Fibroblast of peridontal ligament (primary cell): ENCODE measurements at regions not wholly inside any gene's neighbourhood (a gene's known extent, or its start where the extent isn't known, plus 50 kb on each side); places are given as distances from the start of the nearest gene placed in this dataset.
"Not testable (repeated sequence)": the region's sequence is repeated elsewhere in the genome, so short reads cannot be mapped to it uniquely, and the experiment has no call there.

ENCODE experiments used
- DNase-seq: peaks from one replicate; pipeline ENCODE4 v3.0.0-alpha.2; 2010; ENCODE audit errors: extremely low read depth

DNA sequence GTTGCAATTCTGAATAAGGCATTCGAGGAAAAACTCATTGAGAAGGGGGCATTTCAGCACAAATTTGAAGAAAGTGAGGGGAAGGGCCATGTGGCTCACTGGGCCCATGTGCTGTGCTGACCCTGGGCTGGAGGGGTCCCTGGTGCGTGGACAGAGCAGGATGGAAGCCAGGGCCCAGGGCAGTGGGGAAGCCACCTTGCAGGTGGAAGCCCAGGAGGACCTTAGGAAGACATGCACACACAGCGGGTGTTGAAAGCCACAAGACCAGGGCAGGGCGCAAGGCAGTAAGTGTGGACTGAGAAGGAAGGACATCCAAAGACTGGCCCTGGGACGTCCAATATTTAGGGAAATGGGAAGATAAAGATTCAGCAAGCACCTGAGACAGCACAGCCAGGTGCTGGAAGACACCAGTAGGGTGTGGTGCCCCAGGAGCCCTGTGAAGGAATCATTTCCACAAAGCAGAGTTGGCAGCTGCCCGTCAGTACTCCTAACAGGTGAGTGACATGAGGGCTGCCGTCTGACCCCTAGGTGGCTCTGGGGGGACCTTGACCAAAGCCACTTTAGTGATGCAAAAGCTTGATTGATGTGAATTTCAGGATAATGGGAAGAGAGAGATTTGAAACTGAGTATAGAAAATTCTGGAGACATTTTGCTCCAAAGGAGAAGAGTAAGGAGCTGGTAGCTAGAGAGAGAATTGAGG is 254.4 kb upstream of the EXOC2 start:
- DNase-seq: no peak

DNA sequence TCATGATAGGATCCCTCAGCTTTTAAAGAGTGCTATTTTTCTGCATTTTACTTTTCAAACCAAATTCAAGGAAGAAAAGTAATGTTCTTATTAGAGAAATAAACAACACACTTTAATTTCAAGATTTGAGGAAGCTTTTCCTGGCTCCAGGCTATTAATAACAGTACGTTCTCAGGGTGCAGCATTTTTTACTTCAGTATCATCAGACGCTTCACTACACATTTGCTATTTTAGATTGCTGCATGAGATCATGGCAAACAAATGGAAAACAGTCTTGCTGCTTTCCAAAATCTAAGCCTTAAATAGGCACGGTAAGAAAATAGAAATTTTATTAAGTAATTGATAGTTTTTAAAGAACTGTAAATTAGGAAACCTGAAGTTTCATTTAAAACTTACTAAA is 253.6 kb upstream of the EXOC2 start:
- DNase-seq: peak; percentile 62

DNA sequence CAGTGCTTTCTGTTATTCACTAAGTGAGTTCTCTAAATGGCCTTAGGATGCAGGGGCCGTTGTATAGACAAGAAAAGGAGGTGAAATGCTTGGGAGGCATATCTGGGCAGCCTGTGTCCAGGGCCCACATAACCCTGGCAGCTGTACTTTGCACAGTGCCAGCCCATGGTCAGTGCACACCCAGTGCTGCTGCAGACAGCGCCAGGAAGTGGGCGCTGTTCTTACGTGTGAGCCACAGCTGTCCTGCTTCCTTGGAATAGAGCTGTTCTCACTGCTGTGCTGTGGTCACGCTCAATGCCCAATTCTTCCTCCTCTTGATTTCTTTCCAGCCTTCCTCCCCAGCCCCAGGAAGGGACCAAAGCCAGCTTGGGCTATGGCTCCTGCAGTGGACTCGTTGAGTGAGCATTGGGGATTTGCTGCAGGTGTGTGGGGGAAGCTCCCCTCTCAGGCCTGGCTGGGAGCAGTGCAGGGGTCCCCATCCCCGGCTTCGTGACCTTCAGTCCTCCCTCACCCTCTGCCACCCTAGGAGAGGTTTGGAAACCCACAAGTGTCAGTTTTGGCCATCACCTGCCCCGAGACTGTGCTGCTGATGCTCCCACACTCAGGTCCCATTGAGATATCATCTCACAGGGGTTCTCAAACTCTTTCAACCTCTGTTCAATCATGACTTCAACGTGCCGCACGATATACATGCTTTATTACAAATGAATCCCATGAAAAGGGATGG is 246.8 kb upstream of the EXOC2 start:
- DNase-seq: no peak

DNA sequence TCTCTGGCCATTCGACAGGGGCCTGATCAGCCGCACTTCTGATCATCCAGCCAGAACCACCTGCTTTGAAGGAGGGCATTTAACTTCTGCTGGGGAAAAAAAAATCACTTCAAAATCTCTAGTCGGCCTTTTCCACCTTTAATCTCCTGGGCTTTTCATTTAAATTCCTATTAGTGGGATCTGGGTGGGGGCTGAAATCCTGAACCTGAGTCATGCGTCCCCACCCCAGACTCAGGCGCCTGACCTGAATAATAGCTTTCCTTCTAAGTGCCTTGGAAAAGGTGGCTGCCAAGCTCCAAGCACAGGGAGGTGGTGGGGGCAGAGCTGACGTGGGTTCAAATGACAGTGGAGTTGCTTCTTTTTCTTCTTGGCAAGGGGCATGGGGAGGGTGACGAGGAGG is 246.0 kb upstream of the EXOC2 start:
- no peak for DNase-seq

DNA sequence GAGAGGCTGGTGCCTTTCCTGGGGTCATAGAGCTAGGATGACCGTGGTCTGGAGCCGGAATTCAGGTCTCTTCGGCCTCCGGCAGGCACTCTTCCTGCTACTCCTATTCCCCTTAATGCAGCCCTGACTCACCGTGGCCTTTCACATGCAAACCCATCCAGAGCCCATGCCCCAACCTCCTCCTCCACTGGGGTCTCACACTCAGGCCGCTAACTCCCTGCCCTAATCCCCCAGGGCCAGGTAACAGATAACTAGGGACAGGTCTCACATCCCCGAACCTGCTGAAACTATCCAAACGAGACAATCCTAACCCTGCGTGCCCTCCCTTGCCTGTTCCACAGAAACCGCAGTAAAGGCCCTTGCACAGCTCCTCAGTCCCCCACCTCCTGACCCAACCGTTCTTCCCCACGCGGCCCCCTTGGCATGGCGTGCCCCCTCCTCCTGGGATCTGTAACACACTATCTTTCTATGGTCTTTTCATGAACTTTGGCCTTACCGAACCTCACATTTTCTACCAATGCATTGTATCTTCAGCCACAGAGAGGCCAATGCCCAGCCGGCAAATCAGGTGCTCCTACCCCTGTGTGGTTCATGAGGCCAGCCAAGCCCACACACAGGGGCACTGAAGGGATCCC is 245.4 kb upstream of the EXOC2 start:
- no peak for DNase-seq

DNA sequence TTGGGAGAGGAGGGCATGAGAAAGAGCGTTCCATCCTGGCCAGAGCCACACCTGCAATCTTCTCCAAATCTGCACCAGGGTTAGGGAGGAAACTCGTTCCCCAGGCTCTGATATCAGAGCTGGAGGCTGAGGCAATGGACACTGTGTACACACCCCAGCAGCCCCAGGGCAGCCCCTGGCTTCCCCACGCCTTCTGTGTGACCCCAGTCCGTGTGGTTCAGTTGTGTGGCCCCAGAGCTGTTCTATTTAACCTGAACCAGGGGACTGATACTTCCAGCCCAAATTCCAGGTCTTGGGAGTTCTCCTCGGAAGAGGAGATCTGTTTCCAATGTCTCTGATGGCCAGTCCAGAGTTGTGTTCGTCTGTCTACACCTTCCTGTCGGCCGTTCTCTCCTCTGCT is 242.6 kb upstream of the EXOC2 start:
- DNase-seq: no peak

DNA sequence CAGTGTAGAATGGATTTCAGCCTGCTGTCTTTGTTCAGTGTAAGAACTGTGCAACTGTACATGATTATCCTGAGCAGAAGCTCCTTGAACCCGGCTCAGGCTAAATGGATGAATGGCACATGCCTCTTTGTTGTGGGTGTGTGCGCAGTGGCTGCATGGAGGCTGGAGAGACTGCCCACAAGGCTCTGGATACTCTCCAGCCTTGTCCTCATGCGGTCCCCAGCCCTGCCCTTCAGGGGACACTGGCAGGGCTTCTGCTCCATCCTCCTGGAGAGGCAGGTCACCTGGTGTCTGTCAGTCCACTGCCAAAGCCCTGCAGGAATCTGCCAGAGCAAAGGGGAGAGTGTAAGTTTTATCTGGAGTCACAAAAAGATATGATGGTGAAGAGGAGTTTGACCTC is 241.7 kb upstream of the EXOC2 start:
- no peak for DNase-seq

DNA sequence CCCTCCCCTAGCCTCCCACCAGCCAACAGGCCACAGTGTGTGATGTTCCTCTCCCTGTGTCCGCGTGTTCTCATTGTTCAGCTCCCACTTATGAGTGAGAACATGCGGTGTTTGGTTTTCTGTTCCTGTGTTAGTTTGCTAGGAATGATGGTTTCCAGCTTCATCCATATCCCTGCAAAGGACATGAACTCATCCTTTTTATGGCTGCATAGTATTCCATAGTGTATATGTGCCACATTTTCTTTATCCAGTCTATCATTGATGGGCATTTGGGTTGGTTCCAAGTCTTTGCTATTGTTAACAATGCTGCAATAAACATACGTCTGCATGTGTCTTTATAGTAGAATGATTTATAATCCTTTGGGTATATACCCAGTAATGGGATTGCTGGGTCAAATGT is 239.0 kb upstream of the EXOC2 start:
- DNase-seq: not testable (repeated sequence)

DNA sequence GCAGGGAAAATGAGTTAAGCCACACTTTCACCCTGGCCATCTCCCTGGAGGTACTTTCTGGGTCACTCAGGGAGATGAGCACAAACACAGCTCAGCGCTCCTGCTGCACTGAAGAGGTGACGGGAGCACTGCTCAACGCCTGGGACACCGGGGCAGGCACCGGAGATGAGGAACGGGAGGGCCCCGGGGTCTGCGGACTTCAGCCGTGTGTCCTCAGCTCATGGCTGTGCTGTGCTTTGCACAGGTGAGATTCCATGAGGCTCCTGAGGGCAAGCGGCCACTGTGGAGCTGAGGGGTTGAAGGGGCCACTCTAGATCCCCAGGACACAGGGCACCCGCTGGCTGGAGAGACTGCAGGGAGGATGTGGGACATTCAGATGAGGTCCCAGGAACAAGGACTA is 234.2 kb upstream of the EXOC2 start:
- DNase-seq: no peak

DNA sequence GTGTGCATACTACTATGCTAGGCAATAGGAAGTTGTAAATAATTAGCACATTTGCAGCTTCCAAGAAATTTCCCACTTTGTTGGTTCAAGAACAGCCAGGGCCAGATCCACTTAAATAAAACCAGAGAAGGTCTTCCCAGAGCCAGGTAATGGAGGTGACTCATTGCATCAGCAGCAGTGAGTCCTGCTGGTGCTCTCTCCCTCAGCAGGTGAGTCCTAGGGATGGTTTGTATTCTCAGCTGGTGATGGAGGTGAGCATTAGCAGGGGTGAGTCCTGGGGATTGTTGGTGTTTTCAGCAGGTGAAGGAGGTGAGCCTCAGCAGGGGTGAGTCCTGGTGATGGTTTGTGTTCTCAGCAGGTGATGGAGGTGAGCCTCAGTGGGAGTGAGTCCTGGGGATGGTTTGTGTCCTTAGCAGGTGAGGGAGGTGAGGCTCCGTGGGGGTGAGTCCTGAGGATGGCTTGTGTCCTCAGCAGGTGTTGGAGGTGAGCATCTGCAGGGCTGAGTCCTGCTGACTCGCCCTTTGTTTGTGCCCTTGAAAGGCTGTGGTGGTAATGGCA is 232.8 kb upstream of the EXOC2 start:
- DNase-seq: no peak

DNA sequence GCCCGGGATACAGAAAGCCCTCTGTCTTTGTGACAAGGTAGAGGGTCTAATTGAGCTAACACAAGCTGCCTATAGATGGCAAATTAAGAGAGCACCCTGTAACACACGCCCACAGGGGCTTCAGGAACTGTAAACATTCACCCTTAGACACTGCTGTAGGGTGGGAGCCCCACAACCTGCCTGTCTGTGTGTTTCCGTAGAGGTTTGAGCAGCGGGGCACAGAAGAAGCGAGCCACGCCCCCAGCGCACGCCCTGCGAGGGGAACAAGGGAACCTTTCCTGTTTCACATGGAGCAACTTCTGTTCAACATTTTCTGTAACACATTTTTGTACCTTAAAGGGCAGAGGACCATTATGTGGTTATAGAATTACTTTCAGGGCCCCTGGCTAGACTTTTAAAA is 231.7 kb upstream of the EXOC2 start:
- DNase-seq: no peak

DNA sequence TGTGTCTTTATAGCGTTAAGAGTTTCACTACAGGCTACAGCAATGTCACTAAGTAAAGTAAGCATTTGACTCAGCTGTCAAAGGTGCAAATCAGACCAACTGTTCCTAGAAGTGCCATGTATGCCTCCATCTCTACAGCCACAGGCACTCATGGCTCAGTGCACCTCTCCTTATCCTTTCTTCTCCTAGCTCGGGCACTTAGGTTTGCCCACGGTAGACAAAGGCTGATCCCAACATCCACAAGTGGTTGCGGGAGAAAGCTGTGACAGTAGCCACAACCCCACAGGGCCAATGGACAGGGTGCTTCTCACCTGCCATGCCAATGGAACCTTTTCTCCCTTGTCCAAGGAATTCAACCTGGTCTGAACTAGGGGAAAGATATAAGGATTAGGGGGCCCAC is 228.5 kb upstream of the EXOC2 start:
- DNase-seq: no peak

DNA sequence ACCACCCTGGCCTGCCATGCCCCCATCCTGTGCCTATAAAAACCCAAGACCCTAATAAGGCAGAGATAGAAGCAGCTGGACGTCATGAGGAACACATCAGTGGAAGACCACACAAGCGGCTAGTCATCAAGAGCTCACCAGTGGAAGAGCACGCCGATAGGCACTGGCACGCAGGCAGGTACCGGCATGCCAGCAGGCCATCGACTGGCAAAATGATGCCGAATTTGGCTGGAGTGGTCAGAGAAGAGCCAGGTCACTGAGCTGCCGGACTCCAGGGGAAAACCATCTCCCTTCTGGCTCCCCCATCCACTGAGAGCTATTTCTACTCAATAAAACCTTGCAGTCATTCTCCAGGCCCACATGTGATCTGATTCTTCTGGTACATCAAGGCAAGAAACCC is 227.6 kb upstream of the EXOC2 start:
- DNase-seq: no peak

DNA sequence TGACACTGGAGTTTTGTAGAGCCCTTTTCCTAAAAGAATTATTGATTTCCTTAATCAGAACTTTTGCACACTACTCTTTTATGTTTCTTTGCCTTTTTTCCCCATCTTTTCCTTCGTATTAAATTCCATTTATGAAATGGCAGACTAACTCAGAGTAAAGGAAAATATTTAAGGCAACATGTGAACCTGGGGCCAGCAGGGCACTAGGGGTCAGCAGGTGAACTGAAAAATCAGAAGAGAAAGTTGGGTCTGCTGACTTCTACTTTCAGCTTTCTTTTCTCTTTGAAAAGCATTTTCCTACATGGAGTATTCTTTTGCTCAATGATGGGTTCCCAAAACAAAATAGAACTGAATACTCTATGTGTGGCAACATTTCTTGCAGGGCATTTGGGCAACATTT is 226.6 kb upstream of the EXOC2 start:
- DNase-seq: no peak

DNA sequence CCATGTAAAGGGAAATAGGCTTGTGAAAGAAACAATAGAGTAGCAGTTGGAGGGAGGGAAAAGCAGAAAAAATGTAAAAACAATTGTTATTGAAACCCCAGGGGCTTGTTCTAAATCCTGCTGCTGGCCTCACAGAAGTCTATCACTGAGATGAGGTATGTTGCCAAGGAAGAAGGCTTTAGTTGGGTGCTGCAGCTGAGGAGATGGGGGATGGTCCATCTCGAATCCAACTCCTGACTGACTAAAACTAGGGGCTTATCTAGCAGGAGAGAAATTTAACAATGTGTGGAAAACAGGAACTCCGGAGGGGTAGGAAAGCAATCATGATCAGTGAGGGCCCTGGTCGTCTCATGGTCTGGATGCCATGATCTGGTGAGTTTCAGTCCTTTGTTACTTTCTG is 225.0 kb upstream of the EXOC2 start:
- no peak for DNase-seq

DNA sequence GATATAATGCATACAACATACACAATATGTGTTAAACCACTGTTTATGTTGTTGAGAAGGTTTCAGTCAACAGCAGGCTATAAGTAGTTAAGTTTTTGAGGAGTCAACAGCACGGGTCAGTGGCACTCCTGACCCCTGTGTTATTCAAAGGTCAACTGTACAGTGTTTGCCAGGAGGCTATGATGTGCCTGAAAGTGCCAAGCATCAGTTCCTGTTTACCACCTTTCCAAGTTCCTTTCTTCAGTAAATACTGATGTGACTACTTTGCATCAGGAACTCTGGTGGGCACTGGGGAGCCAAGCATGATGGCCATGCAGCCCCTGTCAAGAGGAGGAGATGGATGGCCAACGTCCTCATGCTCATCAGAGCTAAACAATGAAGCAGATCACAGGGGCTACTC is 224.4 kb upstream of the EXOC2 start:
- DNase-seq: no peak

DNA sequence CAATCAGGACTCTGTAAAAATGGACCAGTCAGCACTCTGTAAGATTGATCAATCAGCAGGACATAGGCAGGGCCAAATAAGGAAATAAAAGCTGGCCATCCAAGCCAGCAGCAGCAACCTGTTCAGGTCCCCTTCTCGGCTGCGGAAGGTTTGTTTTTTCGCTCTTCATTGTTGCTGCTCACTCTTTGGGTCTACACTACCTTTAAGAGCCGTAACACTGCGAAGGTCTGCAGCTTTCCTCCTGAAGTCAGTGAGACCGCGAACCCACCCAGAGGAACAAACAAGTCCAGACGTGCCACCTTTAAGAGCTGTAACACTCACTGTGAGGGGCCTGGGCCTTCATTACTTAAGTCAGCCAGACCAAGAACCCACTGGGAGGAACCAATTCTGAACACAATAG is 223.2 kb upstream of the EXOC2 start:
- DNase-seq: no peak

DNA sequence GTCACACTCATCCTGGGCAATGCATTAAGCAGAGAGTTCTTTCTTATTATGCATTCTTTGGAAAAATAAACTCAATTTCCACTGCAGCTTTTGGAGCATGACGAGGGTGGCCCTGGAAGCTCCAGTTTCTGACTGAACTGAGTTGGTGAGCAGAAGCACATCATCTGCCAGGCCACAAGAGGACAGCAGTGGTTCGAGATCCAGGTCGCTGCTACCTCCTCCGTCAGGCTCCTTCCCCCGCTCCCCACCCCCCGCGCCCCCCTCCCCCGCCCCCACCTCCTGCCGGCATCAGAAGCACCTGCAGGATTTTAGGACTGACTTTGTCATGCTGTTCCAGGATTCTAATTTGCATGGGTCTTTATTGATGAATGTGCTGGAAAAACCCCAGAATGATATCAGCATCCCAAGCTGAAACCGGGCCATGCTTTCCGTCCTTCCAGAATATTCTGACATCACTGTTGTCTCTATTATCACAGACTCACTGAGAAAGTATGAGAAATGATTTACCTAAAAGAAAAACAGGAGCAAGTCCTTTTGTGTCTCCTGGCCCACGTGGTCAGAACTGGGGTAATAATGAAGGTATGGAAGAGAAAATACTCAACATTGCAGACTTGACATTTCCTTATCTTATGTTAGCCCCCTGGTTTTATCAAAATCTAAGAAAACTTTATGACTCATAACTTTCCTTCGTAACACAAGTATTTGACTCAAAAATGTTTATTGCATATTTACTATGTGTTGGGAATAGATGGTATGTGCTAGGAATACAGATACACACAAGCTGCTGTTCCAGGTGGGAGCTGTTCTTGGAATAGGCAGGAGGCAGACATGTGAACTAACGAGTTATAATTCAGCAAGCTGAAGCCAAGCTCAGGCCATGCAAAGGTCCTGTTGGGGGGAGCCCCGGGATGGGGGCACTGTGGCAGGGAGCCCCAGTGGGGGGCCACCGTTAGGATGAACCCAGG is 220.2 kb upstream of the EXOC2 start:
- DNase-seq: peak; percentile 80

DNA sequence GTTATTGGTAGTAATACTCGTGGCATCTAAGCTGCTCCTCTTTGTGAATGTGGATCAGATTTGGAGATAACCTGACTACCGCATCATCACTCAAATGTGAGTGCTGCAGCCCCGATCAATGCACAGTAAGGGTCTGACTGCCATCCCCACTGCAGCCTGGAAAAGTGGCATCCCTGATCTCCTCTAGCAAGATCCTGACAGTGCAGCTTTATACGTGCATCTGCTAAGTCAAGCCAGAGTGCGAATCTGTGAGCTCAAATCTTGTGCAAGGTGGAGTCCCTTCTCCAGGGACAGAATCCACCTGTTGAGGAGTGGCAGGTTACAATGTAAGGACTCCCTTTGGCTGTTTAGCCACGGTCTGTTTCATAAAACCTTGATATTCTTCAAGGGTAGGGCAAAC is 215.0 kb upstream of the EXOC2 start:
- no peak for DNase-seq

DNA sequence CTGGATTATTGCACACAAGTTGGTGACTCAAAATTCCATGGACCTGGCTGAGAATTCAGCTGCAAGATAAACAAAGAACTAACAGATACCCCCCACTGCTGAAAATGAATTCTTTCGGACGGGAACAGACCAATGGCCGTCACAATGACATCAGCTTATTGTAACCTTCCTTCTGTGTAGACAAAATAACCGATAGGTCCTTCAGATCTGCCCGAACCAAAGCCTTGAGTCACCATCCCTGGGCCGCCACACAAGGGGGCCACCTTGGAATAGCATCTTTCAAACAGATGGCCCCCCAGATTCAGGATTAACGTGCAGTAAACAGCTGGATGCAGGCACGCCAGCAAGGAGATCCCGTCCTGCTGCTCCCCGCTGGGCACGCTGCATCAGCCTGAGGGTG is 214.0 kb upstream of the EXOC2 start:
- DNase-seq: no peak

DNA sequence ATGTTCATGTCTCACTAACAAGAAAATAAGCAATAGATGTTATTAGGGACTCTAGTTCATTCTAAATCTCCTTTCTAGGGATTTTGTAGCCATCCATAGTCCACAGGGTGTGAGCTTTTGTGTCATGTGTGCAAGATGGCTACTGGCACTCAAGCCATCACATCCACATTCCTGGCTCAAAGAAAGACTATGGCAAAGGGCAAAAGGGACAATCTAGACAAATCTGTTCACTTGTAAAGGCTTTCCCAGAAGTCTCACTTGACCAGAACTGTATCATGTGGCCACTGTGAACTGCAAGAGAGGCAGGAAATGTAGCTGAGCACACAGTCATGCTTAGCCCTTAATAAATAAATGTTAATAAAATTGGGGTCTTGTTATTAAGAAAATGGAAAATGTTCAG is 212.6 kb upstream of the EXOC2 start:
- DNase-seq: no peak

DNA sequence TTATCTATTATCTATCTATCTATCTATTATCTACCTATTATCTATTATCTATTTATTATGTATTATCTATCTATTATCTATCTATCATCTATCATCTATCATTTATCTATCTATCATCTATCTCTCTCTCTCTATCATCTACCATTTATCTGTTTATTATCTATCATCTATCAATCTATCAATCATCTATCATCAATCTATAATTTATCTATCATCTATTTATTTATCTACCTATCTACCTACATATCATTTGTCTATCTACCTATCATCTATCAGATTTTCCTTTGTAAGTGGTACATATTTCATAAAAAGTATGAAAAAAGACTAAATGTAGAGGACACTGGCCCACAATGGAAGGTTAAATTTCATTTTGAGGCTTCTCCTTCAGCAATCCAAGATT is 212.1 kb upstream of the EXOC2 start:
- DNase-seq: no peak
